Fibroblast of lung (primary cell): ENCODE measurements at regions not wholly inside any gene's neighbourhood (a gene's known extent, or its start where the extent isn't known, plus 50 kb on each side); places are given as distances from the start of the nearest gene placed in this dataset.

Source experiments
- DNase-seq, 2 donors: peaks; one replicate each; pipeline versions ENCODE4 v3.0.0 to v3.0.0-alpha.2; 2010; ENCODE audit warnings: low read depth in 2 of 2
- H2AFZ ChIP-seq: 2 replicates; pipeline ENCODE4 v1.5.1; 2012; ENCODE audit warnings: low read length, control low read depth, inconsistent platforms
- H3K27ac ChIP-seq: 2 replicates; pipeline ENCODE4 v1.5.1; 2011; ENCODE audit warnings: low read length, control low read depth; ENCODE audit not compliant: insufficient read depth
- H3K27me3 ChIP-seq: 2 replicates; pipeline ENCODE4 v1.5.1; 2011; ENCODE audit warnings: mild to moderate bottlenecking, low read length; ENCODE audit not compliant: control insufficient read depth, insufficient read depth
- H3K36me3 ChIP-seq: 2 replicates; pipeline ENCODE4 v1.5.1; 2011; ENCODE audit warnings: low read length; ENCODE audit not compliant: control insufficient read depth, insufficient read depth
- H3K4me1 ChIP-seq: 2 replicates; pipeline ENCODE4 v1.5.1; 2011; ENCODE audit warnings: low read length; ENCODE audit not compliant: control insufficient read depth, insufficient read depth; ENCODE audit errors: extremely low read depth
- H3K4me2 ChIP-seq: 2 replicates; pipeline ENCODE4 v1.5.1; 2011; ENCODE audit warnings: low read length, control low read depth; ENCODE audit not compliant: insufficient read depth; ENCODE audit errors: extremely low read depth
- H3K4me3 ChIP-seq, 4 experiments: fragments of 200-600 bp in 1 of 4; sonication (generic) in 1 of 4; replicated peaks in 1 of 4; 2 replicates each; pipeline ENCODE4 v1.5.1; 2011 to 2016; ENCODE audit warnings: low read length in 4 of 4, low read depth in 3 of 4, mild to moderate bottlenecking in 3 of 4, control low read depth in 2 of 4, inconsistent platforms in 1 of 4, mixed read lengths in 1 of 4; ENCODE audit not compliant: insufficient read depth in 1 of 4; ENCODE audit errors: control extremely low read depth in 1 of 4
- H3K79me2 ChIP-seq: 2 replicates; pipeline ENCODE4 v1.5.1; 2012; ENCODE audit warnings: mild to moderate bottlenecking, low read length, inconsistent platforms; ENCODE audit not compliant: control insufficient read depth, insufficient read depth
- H3K9ac ChIP-seq: 2 replicates; pipeline ENCODE4 v1.5.1; 2011; ENCODE audit warnings: mild to moderate bottlenecking, low read length, control low read depth; ENCODE audit not compliant: insufficient read depth
- H3K9me3 ChIP-seq: 2 replicates; pipeline ENCODE4 v1.5.1; 2012; ENCODE audit warnings: low read depth, low read length; ENCODE audit not compliant: control insufficient read depth, insufficient read depth
- H4K20me1 ChIP-seq: 2 replicates; pipeline ENCODE4 v1.5.1; 2011; ENCODE audit warnings: low read length; ENCODE audit not compliant: control insufficient read depth, insufficient read depth; ENCODE audit errors: extremely low read depth
- EZH2 ChIP-seq: IDR thresholded peaks from 2 replicates; pipeline ENCODE4 v1.5.1; 2012; ENCODE audit warnings: low read length, control low read depth, mild to moderate bottlenecking; ENCODE audit errors: missing control alignments
- TF ChIP-seq, protein P1 (sequence below), 2 donors: IDR thresholded peaks in 1 of 2; conservative IDR thresholded peaks in 1 of 2; 1 replicate in 1 of 2; 2 replicates in 1 of 2; pipeline ENCODE4 v1.5.1; 2011 to 2012; ENCODE audit warnings: low read length in 2 of 2, control low read depth in 1 of 2, inconsistent platforms in 1 of 2, low read depth in 1 of 2, mild to moderate bottlenecking in 1 of 2

DNA sequence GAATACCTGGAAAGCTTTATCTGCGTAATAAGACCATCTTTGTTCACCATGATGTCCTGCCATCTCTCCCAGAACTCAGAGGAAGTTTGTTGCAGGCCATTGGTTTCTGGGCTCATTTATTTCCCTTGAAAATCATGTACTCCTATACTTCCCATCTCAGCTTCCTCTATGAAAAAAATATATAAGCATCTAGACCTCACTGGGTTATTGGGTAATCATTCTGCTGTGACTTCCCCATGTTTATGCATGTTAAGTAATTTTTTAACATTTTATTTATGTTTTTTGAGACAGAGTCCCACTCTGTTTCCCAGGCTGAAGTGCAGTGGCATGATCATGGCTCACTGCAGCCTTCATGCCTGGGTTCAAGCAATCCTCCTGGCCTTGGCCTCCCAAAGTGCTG, 184.5 kb downstream of the ZPLD1 start:
- no peaks in the 10 kb centered on the region for H3K36me3 ChIP-seq
- H3K27ac ChIP-seq = no peak overlapping the region
- H3K4me3 ChIP-seq = no peak overlapping the region
- H3K4me1 ChIP-seq = no peaks in the 10 kb centered on the region
- H2AFZ ChIP-seq = no peak overlapping the region
- no peaks in the 10 kb centered on the region for H3K27me3 ChIP-seq
- H3K9ac ChIP-seq = no peak overlapping the region
- no peak for DNase-seq
- no peaks in the 10 kb centered on the region for H4K20me1 ChIP-seq
- TF ChIP-seq EZH2 = no peak
- TF ChIP-seq, protein P1, sequence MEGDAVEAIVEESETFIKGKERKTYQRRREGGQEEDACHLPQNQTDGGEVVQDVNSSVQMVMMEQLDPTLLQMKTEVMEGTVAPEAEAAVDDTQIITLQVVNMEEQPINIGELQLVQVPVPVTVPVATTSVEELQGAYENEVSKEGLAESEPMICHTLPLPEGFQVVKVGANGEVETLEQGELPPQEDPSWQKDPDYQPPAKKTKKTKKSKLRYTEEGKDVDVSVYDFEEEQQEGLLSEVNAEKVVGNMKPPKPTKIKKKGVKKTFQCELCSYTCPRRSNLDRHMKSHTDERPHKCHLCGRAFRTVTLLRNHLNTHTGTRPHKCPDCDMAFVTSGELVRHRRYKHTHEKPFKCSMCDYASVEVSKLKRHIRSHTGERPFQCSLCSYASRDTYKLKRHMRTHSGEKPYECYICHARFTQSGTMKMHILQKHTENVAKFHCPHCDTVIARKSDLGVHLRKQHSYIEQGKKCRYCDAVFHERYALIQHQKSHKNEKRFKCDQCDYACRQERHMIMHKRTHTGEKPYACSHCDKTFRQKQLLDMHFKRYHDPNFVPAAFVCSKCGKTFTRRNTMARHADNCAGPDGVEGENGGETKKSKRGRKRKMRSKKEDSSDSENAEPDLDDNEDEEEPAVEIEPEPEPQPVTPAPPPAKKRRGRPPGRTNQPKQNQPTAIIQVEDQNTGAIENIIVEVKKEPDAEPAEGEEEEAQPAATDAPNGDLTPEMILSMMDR (conservative IDR thresholded peaks at IDR 0.05 in 1 of 2, IDR thresholded peaks at IDR 0.05 in 1 of 2; ENCODE audit: low read depth in 1 of 2, low read length in 2 of 2) = no peak
- no peak overlapping the region for H3K4me2 ChIP-seq
- no peaks in the 10 kb centered on the region for H3K9me3 ChIP-seq
- no peaks in the 10 kb centered on the region for H3K79me2 ChIP-seq

DNA sequence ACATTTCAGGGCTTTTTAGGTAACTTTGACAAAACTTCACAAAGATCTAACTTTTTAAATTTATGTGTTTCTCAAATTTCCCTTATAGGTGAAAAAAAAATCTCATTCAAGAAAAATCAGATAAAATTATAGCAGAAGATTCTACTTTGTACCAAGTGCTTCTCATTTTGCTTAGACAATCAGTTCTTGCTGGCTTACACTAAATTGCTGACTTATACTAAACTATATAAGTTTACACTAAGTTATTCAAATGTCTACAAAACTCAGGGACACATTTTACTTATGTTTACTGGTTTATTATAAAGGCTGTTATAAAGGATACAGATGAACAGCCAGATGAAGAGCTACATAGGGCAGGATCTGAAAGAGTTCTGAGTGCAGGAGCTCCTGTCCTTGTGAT, 195.1 kb downstream of the ZPLD1 start:
- Histone ChIP-seq H3K27ac (no peak overlapping the region), H3K27me3 (no peaks in the 10 kb centered on the region), H3K4me1 (no peaks in the 10 kb centered on the region), H2AFZ (no peak overlapping the region), H3K9me3 (no peaks in the 10 kb centered on the region), H3K36me3 (no peaks in the 10 kb centered on the region), H3K79me2 (no peaks in the 10 kb centered on the region), H3K4me2 (no peak overlapping the region), H3K9ac (no peak overlapping the region), H3K4me3 (no peak overlapping the region), H4K20me1 (no peaks in the 10 kb centered on the region)
- no peak for TF ChIP-seq EZH2
- no peak for DNase-seq

DNA sequence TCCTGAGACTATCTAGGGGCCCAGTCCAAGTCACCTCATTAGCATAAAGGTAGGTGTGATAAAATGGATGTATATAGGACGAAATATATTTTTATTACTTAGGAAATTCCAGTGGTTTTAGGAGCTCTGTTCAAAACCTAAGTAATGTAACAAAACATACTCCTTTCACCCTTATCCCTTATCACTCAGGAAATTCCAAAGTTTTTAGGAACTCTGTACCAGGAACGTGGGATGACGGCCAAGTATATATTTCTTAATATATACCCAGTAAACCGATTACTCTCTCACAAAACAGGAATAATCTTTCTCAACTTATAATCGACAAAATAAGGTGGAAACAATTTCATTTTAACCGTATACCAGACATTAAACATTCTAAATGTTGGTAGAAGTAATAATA, 195.7 kb downstream of the ZPLD1 start:
- H3K4me3 ChIP-seq = no peak overlapping the region
- H3K79me2 ChIP-seq = no peaks in the 10 kb centered on the region
- TF ChIP-seq, protein P1 (conservative IDR thresholded peaks at IDR 0.05 in 1 of 2, IDR thresholded peaks at IDR 0.05 in 1 of 2; ENCODE audit: low read depth in 1 of 2, low read length in 2 of 2) = no peak
- TF ChIP-seq EZH2 = no peak
- no peaks in the 10 kb centered on the region for H4K20me1 ChIP-seq
- H3K27ac ChIP-seq = no peak overlapping the region
- no peak overlapping the region for H3K9ac ChIP-seq
- H3K4me1 ChIP-seq = no peaks in the 10 kb centered on the region
- H3K27me3 ChIP-seq = no peaks in the 10 kb centered on the region
- H3K36me3 ChIP-seq = no peaks in the 10 kb centered on the region
- H3K4me2 ChIP-seq = no peak overlapping the region
- no peak for DNase-seq
- no peaks in the 10 kb centered on the region for H3K9me3 ChIP-seq
- no peak overlapping the region for H2AFZ ChIP-seq

DNA sequence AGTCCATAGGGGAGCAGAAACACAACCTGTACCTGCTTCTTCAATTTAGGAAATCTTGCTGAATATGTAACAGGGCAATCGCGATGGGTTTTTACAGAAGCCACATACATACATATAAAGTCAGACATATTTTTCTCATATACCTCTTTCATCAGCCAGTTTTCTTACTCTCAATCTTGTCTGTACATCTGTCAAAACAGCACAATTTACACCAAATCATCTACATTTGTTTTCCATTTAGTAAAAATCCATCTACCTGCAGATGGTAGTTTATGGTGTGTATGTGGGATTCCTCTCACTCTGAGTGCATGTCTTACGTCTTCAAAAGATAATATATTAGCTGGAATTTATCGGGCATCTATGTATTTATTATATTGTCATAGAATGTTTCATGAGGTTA, 208.7 kb downstream of the ZPLD1 start:
- H3K4me1 ChIP-seq = no peaks in the 10 kb centered on the region
- H3K9ac ChIP-seq = no peak overlapping the region
- no peaks in the 10 kb centered on the region for H3K79me2 ChIP-seq
- H2AFZ ChIP-seq = no peak overlapping the region
- no peak for TF ChIP-seq EZH2
- TF ChIP-seq, protein P1 (conservative IDR thresholded peaks at IDR 0.05 in 1 of 2, IDR thresholded peaks at IDR 0.05 in 1 of 2; ENCODE audit: low read depth in 1 of 2, low read length in 2 of 2) = no peak
- H3K4me3 ChIP-seq = no peak overlapping the region
- no peaks in the 10 kb centered on the region for H3K9me3 ChIP-seq
- no peaks in the 10 kb centered on the region for H4K20me1 ChIP-seq
- no peaks in the 10 kb centered on the region for H3K36me3 ChIP-seq
- DNase-seq = no peak
- H3K27me3 ChIP-seq = no peaks in the 10 kb centered on the region
- no peak overlapping the region for H3K27ac ChIP-seq
- no peak overlapping the region for H3K4me2 ChIP-seq
